ENCODE measurements at regions not wholly inside any gene's neighbourhood (a gene's known extent, or its start where the extent isn't known, plus 50 kb on each side); places are given as distances from the start of the nearest gene placed in this dataset.

- ChIA-PET POLR2A (ENCODE audit: low non-redundant PET) (no interaction called here), CTCF (no interaction called here)
- TF ChIP-seq, protein P1, sequence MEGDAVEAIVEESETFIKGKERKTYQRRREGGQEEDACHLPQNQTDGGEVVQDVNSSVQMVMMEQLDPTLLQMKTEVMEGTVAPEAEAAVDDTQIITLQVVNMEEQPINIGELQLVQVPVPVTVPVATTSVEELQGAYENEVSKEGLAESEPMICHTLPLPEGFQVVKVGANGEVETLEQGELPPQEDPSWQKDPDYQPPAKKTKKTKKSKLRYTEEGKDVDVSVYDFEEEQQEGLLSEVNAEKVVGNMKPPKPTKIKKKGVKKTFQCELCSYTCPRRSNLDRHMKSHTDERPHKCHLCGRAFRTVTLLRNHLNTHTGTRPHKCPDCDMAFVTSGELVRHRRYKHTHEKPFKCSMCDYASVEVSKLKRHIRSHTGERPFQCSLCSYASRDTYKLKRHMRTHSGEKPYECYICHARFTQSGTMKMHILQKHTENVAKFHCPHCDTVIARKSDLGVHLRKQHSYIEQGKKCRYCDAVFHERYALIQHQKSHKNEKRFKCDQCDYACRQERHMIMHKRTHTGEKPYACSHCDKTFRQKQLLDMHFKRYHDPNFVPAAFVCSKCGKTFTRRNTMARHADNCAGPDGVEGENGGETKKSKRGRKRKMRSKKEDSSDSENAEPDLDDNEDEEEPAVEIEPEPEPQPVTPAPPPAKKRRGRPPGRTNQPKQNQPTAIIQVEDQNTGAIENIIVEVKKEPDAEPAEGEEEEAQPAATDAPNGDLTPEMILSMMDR (conservative IDR thresholded peaks at IDR 0.05; ENCODE audit: low read depth) = no peak
- no peak for DNase-seq (ENCODE audit: low spot score)
- H3K27ac ChIP-seq = no peak overlapping the region
Measured at GRCh38 chr5:10138395-10139057, 111.2 kb downstream of the ATPSCKMT start.

DNA sequence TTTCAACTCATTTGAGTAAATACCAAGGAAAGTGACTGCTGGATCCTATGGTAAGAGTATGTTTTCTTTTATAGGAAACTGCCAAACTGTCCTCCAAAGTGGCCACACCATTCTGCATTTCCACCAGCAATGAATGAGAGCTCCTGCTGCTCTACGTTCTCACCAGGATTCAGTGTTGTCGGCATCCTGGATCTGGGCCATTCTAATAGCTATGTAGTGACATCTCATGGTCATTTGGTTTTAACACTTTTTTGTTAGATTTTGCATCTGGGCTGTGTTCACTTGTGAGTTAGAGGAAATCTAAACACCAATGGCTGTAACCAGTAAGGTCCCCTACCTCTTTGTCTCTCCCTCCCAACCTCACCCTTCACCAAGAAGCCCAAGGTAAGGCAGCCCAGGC, 115.9 kb downstream of the ATPSCKMT start:
- H3K27ac ChIP-seq = no peak overlapping the region
- ChIA-PET CTCF (no interaction called here), POLR2A (ENCODE audit: low non-redundant PET) (interaction anchor here (0.6 kb wide), 1 partner anchor 1612 kb away, joined by 4 read pairs; no protein-coding TSS in a partner anchor)
- no peak for DNase-seq (ENCODE audit: low spot score)
- TF ChIP-seq, protein P1 (conservative IDR thresholded peaks at IDR 0.05; ENCODE audit: low read depth) = no peak

DNA sequence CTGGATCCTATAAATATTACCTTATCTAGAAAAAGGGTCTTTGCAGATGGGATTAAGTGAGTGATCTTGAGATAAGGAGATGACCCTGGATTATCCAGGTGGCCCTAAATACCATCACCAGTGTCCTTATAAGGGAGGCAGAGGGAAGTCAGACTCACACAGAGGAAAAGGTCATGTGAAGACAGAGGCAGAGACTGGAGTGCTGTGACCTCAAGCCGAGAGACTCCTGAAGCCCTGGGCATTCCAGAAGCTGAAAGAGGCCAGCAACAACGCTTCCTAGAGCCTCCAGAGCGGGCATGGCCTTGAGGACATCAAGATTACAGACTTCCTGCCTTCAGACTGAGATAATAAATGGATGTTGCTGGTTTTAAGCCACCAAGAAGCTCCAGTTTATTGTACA, 118.8 kb downstream of the ATPSCKMT start:
- TF ChIP-seq, protein P1 (conservative IDR thresholded peaks at IDR 0.05; ENCODE audit: low read depth) = no peak
- H3K27ac ChIP-seq = no peak overlapping the region
- no peak for DNase-seq (ENCODE audit: low spot score)
- ChIA-PET CTCF (no interaction called here), POLR2A (ENCODE audit: low non-redundant PET) (no interaction called here)

DNA sequence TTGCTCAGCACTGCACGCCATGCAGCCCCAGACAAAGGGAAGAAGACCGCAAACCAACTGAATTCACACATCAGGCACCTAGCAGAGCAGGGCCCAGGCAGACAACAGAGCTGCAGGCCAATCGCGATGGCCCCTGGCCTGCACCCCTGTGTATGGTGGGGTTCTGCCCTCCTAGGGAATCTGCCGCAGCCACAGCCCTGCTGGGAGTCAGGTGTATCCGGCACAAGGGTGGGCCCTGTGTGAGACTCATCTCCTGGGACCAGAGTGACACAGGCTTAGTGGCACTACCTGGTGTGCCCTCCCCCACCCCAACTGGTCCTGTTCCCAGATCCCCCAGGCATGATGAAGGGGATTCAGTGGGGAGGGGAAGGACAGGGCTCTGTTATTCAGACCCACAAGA, 122.8 kb downstream of the ATPSCKMT start:
- ChIA-PET POLR2A (ENCODE audit: low non-redundant PET) (no interaction called here), CTCF (no interaction called here)
- no peak overlapping the region for H3K27ac ChIP-seq
- TF ChIP-seq, protein P1 (conservative IDR thresholded peaks at IDR 0.05; ENCODE audit: low read depth) = no peak
- DNase-seq (ENCODE audit: low spot score) = no peak

GRCh38 chr5:10125116-10125515, 124.6 kb downstream of the ATPSCKMT start:
- no peak for DNase-seq (ENCODE audit: low spot score)
- TF ChIP-seq, protein P1 (conservative IDR thresholded peaks at IDR 0.05; ENCODE audit: low read depth) = no peak
- CTCF ChIA-PET = no interaction called here
- no peak overlapping the region for H3K27ac ChIP-seq
- POLR2A ChIA-PET (ENCODE audit: low non-redundant PET) = no interaction called here

GRCh38 chr5:10124287-10124686, 125.4 kb downstream of the ATPSCKMT start:
- ChIA-PET POLR2A (ENCODE audit: low non-redundant PET) (no interaction called here), CTCF (no interaction called here)
- DNase-seq (ENCODE audit: low spot score) = no peak
- no peak overlapping the region for H3K27ac ChIP-seq
- TF ChIP-seq, protein P1 (conservative IDR thresholded peaks at IDR 0.05; ENCODE audit: low read depth) = no peak

Data from RWPE1 (cell line).